ENCODE measurements at regions not wholly inside any gene's neighbourhood (a gene's known extent, or its start where the extent isn't known, plus 50 kb on each side); places are given as distances from the start of the nearest gene placed in this dataset.

- no peak for TF ChIP-seq POLR2AphosphoS5 (IDR thresholded peaks at IDR 0.05)
- no peak for TF ChIP-seq POLR2A (IDR thresholded peaks at IDR 0.05)
These were observed 271.3 kb upstream of the DMRT1 start for GRCh38 chr9:570187-570586.

All from prostate gland (tissue), 1 donor.